Peyer's patch (tissue), 4 donors: ENCODE measurements at regions not wholly inside any gene's neighbourhood (a gene's known extent, or its start where the extent isn't known, plus 50 kb on each side); places are given as distances from the start of the nearest gene placed in this dataset.

ENCODE experiments used
- DNase-seq, 3 donors: peaks; one replicate each; pipeline ENCODE4 v3.0.0-alpha.2; 2017 to 2019
- H3K27ac ChIP-seq, 4 donors: fragments of 200-600 bp; sonication (generic); one replicate each; pipeline ENCODE4 v1.5.1; 2016 to 2019
- H3K27me3 ChIP-seq, 2 donors: fragments of 200-600 bp; sonication (generic); one replicate each; pipeline ENCODE4 v1.5.1; 2019
- H3K36me3 ChIP-seq, 3 donors: fragments of 200-600 bp; sonication (generic); one replicate each; pipeline ENCODE4 v1.5.1; 2016 to 2019
- H3K4me1 ChIP-seq, 4 donors: fragments of 200-600 bp; sonication (generic); one replicate each; pipeline ENCODE4 v1.5.1; 2016 to 2019
- H3K4me3 ChIP-seq, 4 donors: fragments of 200-600 bp; sonication (generic); 1 replicate in 3 of 4; 2 replicates in 1 of 4; pipeline ENCODE4 v1.5.1; 2016 to 2019; ENCODE audit warnings: mild to moderate bottlenecking in 1 of 4
- H3K9me3 ChIP-seq, 4 donors: fragments of 200-600 bp; sonication (generic); one replicate each; pipeline ENCODE4 v1.5.1; 2016 to 2019; ENCODE audit warnings: mild to moderate bottlenecking in 1 of 4
- POLR2A ChIP-seq, 2 donors: fragments of 450-650 bp; IDR thresholded peaks; one replicate each; pipeline ENCODE4 v1.5.1; 2017; ENCODE audit warnings: antibody characterized with exemption in 2 of 2, mild to moderate bottlenecking in 2 of 2, moderate library complexity in 2 of 2
- TF ChIP-seq, protein P1 (sequence below), 6 experiments: fragments of 450-650 bp in 4 of 6; fragments of 200-600 bp in 2 of 6; sonication (generic) in 1 of 6; IDR thresholded peaks; one replicate each; pipeline ENCODE4 v1.5.1; 2017 to 2019; ENCODE audit warnings: antibody characterized with exemption in 6 of 6, mild to moderate bottlenecking in 3 of 6, moderate library complexity in 1 of 6

- no peaks in the 10 kb centered on the region for H3K9me3 ChIP-seq
- no peak for TF ChIP-seq POLR2A (IDR thresholded peaks at IDR 0.05)
- TF ChIP-seq, protein P1, sequence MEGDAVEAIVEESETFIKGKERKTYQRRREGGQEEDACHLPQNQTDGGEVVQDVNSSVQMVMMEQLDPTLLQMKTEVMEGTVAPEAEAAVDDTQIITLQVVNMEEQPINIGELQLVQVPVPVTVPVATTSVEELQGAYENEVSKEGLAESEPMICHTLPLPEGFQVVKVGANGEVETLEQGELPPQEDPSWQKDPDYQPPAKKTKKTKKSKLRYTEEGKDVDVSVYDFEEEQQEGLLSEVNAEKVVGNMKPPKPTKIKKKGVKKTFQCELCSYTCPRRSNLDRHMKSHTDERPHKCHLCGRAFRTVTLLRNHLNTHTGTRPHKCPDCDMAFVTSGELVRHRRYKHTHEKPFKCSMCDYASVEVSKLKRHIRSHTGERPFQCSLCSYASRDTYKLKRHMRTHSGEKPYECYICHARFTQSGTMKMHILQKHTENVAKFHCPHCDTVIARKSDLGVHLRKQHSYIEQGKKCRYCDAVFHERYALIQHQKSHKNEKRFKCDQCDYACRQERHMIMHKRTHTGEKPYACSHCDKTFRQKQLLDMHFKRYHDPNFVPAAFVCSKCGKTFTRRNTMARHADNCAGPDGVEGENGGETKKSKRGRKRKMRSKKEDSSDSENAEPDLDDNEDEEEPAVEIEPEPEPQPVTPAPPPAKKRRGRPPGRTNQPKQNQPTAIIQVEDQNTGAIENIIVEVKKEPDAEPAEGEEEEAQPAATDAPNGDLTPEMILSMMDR (IDR thresholded peaks at IDR 0.05): no peak
- no peaks in the 10 kb centered on the region for H3K27me3 ChIP-seq
- H3K36me3 ChIP-seq: no peaks in the 10 kb centered on the region
- DNase-seq: peak in 1 of 3 donors; percentile 62
- H3K4me1 ChIP-seq: peaks cover 0 to 7% (median 0%) of the 10 kb centered on the region in 4 donors
- H3K4me3 ChIP-seq: no peak overlapping the region
- H3K27ac ChIP-seq: peak overlapping the region in 3 of 4 donors; percentile 6 to 55 (median 39)
Measured at GRCh38 chr4:7124689-7125442, 57.0 kb upstream of the GRPEL1 start.

GRCh38 chr4:7121866-7122653 is 54.2 kb upstream of the GRPEL1 start:
- no peak for DNase-seq
- Histone ChIP-seq H3K4me1 (peaks cover 0 to 7% (median 0%) of the 10 kb centered on the region in 4 donors), H3K27me3 (no peaks in the 10 kb centered on the region), H3K4me3 (no peak overlapping the region), H3K27ac (no peak overlapping the region), H3K36me3 (no peaks in the 10 kb centered on the region), H3K9me3 (no peaks in the 10 kb centered on the region)
- TF ChIP-seq, protein P1 (IDR thresholded peaks at IDR 0.05): no peak
- no peak for TF ChIP-seq POLR2A (IDR thresholded peaks at IDR 0.05)

- H3K27me3 ChIP-seq: no peaks in the 10 kb centered on the region
- no peak for DNase-seq
- H3K36me3 ChIP-seq: no peaks in the 10 kb centered on the region
- peaks cover 0 to 7% (median 0%) of the 10 kb centered on the region in 4 donors for H3K4me1 ChIP-seq
- no peak overlapping the region for H3K27ac ChIP-seq
- H3K9me3 ChIP-seq: no peaks in the 10 kb centered on the region
- TF ChIP-seq, protein P1 (IDR thresholded peaks at IDR 0.05): no peak
- no peak for TF ChIP-seq POLR2A (IDR thresholded peaks at IDR 0.05)
- no peak overlapping the region for H3K4me3 ChIP-seq
Measured at GRCh38 chr4:7121174-7121573, 53.3 kb upstream of the GRPEL1 start.

- Histone ChIP-seq H3K4me3 (no peak overlapping the region), H3K9me3 (no peaks in the 10 kb centered on the region), H3K27me3 (no peaks in the 10 kb centered on the region), H3K36me3 (no peaks in the 10 kb centered on the region), H3K27ac (no peak overlapping the region), H3K4me1 (peaks cover 0 to 5% (median 0%) of the 10 kb centered on the region in 4 donors)
- no peak for DNase-seq
- TF ChIP-seq, protein P1 (IDR thresholded peaks at IDR 0.05): no peak
- TF ChIP-seq POLR2A (IDR thresholded peaks at IDR 0.05): no peak
Measured at GRCh38 chr4:7120341-7120740, 52.5 kb upstream of the GRPEL1 start.

DNA sequence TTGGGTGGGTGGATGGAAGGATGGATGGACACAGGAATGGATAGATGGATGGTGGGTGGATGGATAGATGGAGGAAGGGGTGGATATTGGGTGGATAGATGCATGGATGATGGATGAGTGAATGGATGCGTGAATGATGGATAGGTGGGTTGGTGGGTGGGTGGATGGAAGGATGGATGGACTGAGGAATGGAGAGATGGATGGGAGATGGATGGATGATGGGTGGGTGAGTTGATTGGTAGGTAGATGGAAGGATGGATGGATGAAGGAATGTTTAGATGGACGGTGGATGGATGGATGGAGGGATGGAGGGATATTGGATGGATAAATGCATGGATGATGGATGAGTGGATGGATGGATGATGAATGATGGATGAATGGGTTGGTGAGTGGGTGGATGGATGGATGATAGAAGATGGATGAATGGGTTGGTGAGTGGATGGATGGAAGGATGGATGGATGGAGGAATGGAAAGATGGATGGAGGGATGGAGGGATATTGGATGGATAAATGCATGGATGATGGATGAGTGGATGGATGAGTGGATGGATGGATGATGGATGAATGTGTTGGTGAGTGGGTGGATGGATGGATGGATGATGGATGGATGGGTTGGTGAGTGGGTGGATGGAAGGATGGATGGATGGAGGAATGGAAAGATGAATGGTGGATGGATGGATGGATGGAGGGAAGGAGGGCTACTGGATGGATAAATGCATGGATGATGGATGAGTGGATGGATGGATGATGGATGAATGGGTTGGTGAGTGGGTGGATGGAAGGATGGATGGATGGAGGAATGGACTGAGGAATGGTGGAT is 50.4 kb upstream of the GRPEL1 start:
- Histone ChIP-seq H3K27ac (no peak overlapping the region), H3K4me3 (no peak overlapping the region), H3K4me1 (no peaks in the 10 kb centered on the region), H3K9me3 (no peaks in the 10 kb centered on the region), H3K36me3 (no peaks in the 10 kb centered on the region), H3K27me3 (no peaks in the 10 kb centered on the region)
- TF ChIP-seq, protein P1 (IDR thresholded peaks at IDR 0.05): no peak
- no peak for TF ChIP-seq POLR2A (IDR thresholded peaks at IDR 0.05)
- DNase-seq: no peak
